Esophagus muscularis mucosa (tissue), 4 donors: ENCODE measurements at regions not wholly inside any gene's neighbourhood (a gene's known extent, or its start where the extent isn't known, plus 50 kb on each side); places are given as distances from the start of the nearest gene placed in this dataset.

Source experiments
- CTCF ChIP-seq, 3 experiments: fragments of 200-600 bp in 2 of 3; fragments of 450-650 bp in 1 of 3; sonication (generic) in 2 of 3; IDR thresholded peaks; one replicate each; pipeline ENCODE4 v1.5.1; 2017 to 2019; ENCODE audit warnings: antibody characterized with exemption in 3 of 3, mild to moderate bottlenecking in 2 of 3, moderate library complexity in 1 of 3
- EP300 ChIP-seq: sonication (generic); formaldehyde crosslinking; IDR thresholded peaks from one replicate; pipeline ENCODE4 v1.6.1; 2017; ENCODE audit warnings: antibody characterized with exemption
- POLR2A ChIP-seq: fragments of 450-650 bp; IDR thresholded peaks from one replicate; pipeline ENCODE4 v1.6.1; 2017; ENCODE audit warnings: antibody characterized with exemption, moderate library complexity, mild to moderate bottlenecking, low read depth
- POLR2AphosphoS5 ChIP-seq, 2 donors: sonication (generic); formaldehyde crosslinking; IDR thresholded peaks; one replicate each; pipeline ENCODE4 v1.6.1; 2017; ENCODE audit warnings: antibody characterized with exemption in 2 of 2

DNA sequence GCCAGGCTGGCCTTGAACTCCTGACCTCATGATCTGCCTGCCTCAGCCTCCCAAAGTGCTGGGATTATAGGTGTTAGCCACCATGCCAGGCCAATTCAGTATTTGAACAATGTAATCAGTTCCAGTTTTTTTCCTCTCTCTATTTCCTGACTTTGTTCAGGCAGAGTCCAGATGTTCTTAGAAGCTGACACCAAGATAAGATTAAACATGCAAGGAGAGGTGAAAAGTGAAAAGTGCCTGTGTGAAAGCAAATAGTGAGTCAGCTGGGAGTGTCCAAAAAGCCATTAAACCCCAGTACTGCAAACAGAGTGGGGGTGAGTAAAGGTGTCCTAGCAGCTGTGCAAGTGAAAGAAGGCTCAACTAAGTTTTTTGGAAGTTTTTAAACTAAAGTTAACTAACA lies 231.5 kb downstream of the PTH2R start:
- TF ChIP-seq CTCF (IDR thresholded peaks at IDR 0.05) (no peak), EP300 (no peak), POLR2A (no peak), POLR2AphosphoS5 (IDR thresholded peaks at IDR 0.05) (no peak)
